MM.1S (cell line): ENCODE measurements at regions not wholly inside any gene's neighbourhood (a gene's known extent, or its start where the extent isn't known, plus 50 kb on each side); places are given as distances from the start of the nearest gene placed in this dataset.

Experiments
- EZH2 ChIP-seq: fragments of 300-600 bp; sonication (generic); optimal IDR thresholded peaks from 2 replicates; pipeline ENCODE3; 2017; ENCODE audit warnings: low read depth, mild to moderate bottlenecking, antibody characterized with exemption, low read length, mixed read lengths
- EZH2phosphoT487 ChIP-seq: fragments of 300-600 bp; sonication (generic); IDR thresholded peaks from 2 replicates; pipeline ENCODE4 v1.6.1; 2018; ENCODE audit warnings: antibody characterized with exemption, low read length
- TF ChIP-seq, protein P1 (sequence below): fragments of 300-600 bp; sonication (generic); IDR thresholded peaks from 2 replicates; pipeline ENCODE4 v1.5.1; 2016; ENCODE audit warnings: antibody characterized with exemption, low read length, mixed read lengths

- TF ChIP-seq, protein P1, sequence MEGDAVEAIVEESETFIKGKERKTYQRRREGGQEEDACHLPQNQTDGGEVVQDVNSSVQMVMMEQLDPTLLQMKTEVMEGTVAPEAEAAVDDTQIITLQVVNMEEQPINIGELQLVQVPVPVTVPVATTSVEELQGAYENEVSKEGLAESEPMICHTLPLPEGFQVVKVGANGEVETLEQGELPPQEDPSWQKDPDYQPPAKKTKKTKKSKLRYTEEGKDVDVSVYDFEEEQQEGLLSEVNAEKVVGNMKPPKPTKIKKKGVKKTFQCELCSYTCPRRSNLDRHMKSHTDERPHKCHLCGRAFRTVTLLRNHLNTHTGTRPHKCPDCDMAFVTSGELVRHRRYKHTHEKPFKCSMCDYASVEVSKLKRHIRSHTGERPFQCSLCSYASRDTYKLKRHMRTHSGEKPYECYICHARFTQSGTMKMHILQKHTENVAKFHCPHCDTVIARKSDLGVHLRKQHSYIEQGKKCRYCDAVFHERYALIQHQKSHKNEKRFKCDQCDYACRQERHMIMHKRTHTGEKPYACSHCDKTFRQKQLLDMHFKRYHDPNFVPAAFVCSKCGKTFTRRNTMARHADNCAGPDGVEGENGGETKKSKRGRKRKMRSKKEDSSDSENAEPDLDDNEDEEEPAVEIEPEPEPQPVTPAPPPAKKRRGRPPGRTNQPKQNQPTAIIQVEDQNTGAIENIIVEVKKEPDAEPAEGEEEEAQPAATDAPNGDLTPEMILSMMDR = no peak
- TF ChIP-seq EZH2 (no peak), EZH2phosphoT487 (no peak)
These were observed 742.8 kb downstream of the FAM181B start for GRCh38 chr11:81990659-81991443.
